HG03103 (cell line): ENCODE measurements at regions not wholly inside any gene's neighbourhood (a gene's known extent, or its start where the extent isn't known, plus 50 kb on each side); places are given as distances from the start of the nearest gene placed in this dataset.

ENCODE experiments used
- ATAC-seq: cut with Tn5 transposase; IDR thresholded peaks from one replicate; pipeline ENCODE4 v1.9.1; 2021; ENCODE audit warnings: low read depth; ENCODE audit not compliant: unreplicated experiment

DNA sequence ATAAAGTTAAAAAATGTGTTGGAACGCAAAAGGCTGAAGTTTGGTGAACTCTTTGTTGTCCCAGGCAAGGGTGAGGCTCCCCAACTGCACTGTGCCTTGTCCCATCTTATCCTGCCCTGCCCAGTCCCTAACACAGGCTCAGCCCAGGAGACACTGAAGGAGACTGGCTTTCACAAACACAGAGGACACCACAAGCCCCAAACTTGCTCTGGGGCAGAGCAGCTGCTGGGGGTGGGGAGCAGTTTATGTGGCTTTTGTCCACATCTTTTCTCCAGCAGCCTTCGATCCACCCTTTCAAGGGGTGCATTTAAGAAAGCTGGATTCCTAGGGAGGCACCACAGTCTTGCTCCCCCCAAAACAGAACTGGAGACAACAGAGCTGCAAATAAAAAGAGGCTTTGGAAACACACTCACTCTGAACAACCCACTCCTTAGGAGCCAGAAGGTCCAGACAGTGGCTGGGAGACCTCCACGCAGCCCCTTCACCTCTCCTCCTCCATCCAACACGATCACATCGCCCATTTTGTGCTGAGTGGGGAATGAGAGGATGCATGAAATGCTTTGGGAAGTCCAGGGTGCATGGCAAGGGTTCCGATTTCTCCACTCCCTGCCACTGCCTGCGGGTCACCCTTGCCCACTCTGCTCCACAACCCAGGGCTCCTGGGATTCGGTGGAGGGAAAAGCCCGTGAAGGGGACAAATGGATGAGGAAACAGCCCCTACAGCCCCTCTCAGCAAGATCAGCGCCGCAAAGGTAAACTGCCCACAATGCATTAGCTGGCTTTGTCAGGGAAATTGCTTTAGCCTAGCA is 260.5 kb upstream of the TLE3 start:
- ATAC-seq: no peak

DNA sequence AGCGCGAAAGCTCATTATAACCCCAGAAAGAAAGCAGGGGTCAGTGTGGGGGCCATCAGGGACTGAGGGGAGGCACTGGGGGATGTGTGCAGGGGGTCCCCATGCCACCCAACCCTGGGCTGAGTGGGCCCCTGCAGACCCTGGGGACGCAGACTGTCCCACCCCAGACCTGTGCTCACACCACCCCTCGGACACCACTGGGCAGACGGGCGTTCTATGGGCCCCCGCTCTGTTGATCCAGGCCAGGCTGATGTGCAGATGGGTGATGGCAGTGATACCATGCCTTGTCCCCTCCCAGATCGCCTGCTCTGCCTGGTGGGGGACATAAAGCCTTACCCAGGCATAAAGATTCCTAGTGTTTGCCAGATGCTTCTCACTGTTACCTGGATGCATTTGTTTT is 259.7 kb upstream of the TLE3 start:
- no peak for ATAC-seq

DNA sequence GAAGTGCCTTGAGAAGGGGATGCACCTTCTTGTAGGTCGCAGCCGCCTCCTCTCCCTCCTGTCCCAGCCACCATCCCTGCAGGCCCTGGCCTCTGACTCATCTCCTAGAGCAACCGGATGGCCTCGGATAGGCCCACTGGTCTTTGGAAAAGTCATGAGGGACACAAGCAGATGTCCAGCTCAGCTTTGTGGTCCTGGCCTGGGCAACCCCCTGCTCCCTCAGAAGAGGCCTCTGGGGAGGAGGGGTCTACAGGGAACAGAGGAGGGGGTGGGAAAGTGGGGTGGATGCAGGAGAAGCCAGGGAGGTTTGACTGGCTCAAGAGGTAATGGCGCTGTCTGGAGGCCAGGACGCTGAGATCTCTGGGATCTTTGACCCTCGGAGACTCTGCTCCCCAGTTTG is 259.2 kb upstream of the TLE3 start:
- no peak for ATAC-seq

DNA sequence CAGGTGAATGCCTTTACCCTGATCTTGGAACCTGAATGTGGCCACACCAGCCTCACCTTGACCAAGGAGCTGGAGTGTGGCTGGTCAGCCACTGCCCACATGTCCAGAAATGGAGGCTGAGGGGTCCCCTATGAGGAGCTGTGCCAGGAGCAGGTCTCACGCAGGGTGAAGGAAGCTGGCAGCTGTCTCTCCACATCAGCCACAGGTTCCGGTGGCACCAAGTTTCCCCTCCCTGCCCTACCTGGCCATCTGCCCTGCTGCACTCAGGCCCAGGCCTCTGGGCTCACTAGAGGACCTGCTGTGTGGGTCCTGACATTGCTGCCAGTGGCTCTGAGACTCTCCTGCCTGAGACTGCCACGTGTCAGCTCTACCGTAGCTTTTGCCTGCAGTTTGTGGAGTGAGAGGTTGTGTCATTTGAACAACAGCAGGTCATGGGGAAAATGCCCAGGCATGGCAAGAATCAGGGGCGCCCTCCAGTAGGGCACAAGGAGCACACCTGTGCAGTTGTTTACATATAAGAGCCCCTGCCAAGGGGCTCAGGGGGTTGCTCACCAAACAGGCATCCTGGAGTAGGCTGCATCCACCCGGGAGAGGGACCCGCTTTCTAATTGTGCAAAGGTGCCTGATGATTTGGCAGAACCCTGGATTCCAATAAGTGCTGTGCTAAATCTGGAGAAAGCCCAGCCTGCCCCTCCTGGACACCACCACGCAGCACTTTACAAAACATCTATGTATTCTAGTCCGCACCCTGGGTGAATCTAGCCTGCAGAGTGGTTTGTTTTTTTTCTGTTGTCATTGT is 258.5 kb upstream of the TLE3 start:
- no peak for ATAC-seq

DNA sequence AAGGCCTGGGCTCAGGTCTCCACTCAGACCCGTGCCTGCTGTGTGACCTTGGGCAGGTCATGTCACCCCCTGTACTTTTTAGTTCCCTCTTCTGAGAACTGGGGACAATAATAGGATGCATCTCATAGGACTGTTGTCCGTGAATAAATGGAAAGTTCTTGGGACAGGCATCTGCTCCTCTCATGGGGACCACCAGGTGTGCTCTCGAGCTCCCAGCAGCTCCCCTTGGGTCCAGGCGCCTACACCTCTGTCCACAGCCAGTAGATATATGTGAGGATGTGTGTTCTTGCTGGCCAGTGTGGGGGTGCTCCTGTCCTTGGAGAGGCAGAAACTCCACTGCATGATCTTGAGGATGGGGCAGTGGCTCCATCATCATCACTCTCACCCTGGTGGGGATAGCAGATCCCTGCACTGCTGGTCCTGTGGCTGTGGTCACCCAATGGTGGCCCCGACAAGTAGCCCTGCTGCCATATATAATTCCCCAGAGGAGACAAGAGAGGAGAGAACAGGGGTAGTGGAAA is 257.6 kb upstream of the TLE3 start:
- ATAC-seq: no peak

DNA sequence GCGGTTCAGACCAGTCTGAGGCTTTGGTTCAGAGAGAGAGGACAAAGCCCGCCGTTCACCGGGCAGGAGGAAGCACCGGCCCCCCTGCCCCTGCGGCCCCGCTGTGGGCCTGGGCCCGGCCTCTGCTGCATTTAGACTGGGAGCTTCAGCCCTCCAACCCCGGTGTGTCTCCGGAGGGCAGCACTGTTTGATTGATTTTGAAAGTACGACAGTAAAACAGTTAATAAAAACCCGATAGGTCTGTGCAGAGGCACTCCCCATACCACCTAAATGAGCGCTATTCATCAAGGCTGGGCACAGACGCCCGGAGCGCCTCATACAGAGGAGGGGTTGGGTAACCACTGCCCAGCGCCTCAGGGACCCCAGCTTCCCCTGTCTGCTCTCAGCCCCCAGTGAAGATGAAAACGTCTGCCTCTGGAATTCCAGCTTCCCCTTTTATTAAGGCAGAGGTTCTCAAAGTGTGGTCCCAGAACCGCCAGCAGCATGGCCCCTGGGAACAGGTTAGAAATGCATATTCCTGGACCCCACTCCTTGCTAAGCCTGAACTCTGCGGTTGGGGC is 256.7 kb upstream of the TLE3 start:
- ATAC-seq: no peak

DNA sequence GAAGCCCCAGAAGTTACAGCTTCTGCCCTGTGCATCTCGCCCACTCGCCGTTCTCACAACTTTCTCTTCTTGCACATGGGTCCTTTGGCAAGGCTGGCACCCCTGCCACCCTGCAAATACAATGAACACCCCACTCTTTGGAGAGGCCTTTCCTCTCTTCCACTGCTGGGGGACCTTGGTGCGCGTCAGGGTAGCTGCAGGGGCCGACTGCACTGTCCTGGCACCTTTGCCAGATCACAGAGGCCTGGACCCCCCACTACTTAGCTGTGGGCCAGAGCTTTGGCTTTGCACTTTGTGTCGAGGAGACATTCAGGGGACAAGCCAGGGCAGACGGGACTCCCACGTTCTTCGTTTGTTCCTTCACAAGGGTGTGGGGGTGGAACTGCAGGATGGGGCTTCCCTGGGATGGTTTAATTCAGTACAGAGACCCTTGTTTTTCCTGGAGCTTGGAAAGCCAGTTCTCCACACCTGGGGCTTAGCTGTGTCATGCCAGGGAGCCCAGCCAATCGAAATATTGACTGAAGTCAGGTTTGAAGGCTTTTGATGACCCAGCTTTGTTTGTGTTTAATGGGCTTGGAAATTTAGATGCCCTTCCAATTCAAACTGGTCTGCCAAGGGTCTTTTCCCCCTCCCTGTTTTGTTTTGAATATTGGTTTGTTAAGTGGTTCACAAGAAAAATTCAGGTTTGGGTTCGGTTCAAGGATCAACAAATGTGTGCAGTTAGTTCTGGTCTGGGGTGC is 256.1 kb upstream of the TLE3 start:
- ATAC-seq: no peak

DNA sequence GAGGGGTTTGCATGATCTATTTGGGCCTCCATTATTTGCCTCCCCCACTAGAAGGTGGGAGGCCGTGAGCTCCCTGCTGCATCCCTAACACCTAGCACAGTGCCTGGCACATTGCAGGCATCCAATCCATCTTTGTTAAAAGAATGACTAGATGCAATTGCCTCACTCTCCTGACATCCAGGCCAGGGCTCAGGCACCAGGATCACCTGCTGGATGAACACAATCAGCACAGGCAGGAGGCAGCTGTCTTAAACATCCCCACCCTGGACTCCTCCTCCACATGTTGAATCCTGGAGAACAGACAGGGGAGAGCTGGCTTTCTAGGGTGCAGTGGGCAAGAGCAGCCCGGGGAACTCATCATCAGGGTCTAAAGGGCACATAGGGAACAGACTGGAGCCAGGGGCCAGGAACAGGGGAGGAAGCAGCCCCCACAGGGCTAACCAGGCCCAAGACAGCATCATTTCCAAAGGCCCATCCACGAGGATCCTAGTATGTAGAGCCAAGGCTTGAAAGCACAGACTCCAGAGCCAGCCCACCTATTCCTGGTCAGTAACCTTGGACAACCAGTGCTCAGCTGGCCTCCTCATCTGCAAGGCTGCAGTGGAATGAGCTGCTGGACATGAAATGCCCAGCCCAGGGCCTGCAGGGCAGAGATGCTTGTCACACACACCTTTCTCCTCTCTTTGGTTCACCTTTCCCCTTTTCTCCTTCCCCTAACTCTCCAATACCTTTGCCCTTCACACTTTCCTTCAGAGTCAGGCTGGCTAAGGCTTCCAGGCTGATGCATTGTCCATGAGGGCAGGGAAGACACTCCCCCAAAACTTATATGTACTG is 254.4 kb upstream of the TLE3 start:
- no peak for ATAC-seq

DNA sequence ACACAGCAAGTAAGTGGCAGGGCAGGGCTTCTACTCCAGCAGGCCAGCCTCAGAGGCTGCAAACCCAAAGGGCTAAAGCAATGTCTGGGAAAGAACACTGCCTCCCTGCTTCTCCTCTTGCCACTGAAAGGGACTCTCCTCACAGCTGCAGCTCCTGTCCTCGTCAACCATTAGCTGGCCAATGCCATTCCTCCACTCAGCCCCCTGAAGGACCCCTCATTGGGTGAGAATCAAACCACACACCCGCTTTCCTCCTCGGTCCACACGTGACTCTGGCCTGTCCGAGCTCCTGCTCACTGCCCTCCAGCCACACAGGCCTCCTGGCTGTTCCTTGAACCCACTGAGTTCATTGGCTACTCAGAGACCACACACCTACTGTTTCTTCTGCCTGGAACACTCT is 253.7 kb upstream of the TLE3 start:
- no peak for ATAC-seq

DNA sequence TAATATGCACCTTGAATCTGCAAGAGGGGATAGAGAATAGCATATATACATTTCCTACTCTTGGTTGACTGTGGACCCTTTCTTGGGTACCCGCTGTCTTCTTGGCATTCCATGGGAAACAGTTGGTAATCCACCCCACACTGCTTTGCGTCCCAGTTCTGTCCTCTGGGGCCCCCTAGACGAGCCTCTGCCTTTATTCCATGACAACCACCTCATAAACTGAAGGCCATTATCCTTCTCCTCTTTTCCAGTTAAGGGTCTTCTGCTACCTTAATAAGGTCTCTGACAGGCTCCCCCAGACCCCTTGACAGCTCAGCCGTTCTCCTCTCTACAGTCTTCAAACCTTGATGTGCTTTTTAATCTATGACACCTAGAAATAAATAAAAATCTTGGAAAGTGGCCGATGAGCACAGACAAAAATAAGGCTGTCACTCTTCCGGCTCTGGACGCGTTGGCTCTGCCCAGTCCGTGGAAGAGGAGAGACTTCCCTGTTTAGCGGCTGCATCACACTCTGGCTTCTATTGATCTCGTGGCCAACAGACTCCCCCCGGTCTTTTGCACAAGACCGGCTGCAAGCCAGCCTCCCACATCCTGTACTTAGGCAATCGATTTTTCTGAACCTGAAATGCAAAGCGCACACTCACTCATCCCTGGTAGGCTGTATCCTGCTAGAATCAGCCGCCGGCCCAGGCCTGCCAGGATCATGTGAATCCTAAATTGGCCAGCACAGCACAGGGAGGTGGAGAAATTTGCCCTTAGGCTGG is 251.0 kb upstream of the TLE3 start:
- ATAC-seq: no peak

DNA sequence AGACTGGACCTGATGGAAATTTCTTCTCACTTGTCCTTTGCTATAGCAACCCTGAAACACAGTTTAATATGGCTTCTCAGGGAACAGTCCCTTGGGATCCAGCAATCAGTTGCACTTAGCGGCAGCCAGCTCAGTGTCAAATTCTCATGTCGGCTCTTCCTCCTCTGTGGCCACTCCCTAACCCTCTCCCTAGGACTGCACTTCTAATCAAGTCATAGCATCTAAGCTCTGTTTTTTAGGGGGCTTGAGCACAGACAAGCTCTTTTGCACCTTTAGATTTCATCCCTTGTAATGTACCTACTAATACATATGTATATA is 250.5 kb upstream of the TLE3 start:
- no peak for ATAC-seq

DNA sequence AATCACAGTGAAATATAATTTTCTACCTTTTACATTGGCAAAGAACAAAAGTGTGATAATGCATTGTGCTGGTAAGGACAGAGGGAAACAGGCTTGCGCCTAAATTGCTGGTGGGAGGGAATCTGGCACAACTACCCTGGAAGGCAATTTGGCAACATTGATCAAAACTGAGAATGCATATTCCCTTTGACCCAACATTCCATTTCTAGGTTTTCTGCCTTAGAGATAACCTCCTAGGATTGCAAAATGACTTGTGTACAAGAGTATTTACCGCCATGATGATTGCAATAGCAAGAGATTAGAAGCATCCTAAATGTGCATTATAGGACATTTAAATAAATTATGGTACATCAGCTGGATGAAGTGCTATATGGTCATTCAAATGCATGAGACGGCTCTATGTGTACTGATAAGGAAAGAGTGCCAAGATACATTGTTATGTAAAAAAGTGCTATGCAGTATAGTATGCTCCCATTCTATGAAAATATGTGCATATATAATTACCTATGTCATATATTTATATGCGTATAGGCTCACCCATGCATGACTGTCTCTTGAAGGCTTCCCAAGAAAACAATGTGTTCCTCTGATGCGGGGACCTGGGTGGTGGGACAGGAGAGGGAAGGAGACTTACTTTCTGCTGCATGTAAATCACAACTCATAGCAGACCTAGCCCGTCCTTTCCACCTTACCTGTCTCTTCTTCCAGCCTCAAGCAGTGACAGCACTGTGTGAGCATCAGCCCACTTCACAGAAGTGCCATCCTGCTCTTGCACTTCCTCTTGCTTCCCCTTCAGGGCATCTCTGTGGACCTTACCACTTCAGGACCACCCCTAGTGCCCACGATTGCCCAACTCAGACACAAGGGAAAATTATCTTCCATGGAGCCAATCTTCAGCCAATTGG is 249.9 kb upstream of the TLE3 start:
- ATAC-seq: no peak

DNA sequence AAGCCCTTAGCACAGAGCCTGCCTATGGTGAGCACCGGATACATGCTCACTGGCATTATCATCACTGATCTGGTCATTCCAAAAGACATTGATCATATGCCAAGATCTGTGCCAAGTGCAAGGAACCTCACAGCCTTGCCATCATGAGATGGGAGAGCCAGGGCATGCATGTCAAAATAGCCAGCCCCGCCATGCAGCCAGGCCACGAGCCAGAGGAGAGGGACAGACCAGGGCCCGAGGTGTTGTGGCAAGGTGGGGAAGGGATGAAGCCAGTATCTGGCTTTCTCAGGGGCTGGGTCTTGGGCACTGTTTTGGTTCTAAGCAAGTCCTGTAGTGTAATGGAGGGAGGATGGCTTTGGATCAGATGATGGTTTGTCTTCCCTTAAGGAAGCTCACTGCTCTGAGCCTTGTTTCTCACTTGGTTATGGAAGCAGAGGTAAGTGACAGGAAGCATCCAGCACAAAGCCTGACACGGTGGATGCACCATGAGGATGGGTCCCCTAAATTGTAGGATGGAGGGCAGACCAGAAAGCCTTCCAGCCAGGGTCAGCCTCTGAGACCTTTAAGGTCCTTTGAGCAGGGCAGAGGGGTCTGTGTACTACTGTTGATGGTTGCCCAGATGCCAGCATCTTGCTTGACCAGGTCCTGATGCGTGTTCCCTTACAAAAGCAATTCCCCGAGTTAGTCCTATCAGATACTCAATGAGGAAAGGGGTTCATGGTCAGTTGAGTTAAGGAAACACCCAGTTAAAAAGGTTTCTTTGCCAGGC is 247.7 kb upstream of the TLE3 start:
- ATAC-seq: no peak

DNA sequence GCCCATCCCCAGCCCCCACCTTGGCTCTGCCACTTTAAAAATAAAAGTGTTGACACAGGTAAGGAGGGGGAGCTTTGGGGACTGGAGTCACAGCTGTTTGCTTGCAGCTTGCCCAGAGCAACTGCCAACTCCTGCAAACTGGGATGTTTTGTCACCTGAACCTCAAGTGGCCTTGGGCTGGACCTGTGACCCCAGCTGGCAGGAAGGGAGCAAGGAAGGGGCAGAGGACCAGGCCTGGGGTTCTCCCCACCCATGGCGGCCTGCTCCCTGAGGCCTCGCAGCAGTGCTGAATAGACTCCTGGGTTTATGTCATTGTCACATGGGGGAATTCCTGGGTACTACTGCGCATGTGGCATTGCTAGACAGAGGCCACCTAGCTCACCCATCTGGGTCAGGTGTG is 246.9 kb upstream of the TLE3 start:
- ATAC-seq: no peak

DNA sequence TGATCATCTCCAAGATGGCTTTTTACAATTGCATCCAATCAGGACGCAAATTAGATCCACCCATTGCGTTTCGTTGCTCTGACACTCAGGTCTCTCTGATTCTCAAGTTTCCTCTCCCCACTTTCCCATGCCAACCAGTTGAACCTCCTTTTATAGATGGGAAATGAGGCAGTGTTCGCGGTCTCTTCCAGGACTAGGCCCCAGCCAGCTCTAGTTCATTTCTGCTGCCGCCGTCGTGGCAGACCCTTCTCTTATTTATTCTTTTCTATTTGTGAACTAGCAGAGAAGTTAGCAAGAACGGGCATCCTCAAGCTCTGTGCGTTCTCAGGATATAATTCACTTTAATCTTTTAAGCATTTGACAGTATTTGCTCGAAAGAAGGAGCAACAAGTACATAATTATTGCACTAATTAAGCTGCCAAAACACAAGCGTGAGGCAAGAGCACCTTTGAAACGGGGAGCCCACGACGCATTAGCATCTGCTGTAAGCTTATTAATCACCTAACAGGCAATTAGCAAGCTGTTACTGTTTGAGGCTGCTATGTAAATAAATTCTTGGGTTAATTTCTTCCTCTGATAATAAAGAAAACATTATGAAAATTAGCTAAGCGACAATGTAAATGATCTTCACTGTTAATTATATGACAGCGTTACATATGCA is 246.4 kb upstream of the TLE3 start:
- no peak for ATAC-seq

DNA sequence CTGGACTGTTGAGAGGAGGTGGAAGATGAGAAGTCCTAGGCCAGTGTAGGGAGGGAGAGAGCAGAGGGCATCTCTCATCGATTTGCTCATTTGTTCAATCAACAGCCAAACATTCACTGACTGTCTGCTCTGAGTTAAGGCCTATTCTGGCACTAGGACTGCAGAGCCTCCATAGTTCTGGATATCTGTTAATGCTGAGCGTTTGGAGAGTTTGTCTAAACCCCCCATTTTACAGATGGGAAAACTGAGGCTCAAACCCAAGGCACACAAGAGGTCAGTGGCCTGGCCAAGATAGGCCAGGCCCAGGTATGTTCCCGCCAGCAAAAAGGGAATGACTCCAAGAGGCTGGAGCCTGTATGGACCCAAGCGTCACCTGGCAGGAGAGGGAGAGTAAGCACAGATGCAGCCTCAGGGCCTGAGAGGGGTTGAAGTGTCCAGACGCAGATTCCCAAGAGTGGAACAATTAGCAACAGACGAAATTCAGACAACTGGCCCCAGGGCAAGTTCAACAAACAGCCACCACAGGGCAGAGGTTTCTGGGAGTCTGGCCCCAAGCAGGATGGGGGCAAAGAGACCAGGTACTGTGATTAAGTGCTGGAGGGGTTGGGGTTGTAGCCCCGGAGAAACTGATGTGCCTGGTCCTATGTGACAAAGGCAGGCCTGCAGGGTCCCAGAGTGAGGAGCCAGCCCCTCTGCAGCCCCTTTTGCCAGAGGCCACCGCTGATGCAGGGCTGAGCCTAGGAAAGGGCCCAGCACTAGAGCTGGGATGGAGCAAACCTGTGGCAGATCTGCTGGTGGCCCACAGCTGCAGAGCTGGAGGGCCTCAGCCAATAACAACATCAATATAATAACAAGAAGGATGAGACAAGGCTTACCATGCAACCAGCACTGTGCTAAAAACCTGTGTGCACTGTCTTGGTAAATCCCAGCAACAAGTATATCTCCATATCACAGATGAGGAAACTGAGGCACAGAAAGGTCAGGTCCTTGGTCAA is 245.1 kb upstream of the TLE3 start:
- ATAC-seq: no peak
